ENCODE measurements at regions not wholly inside any gene's neighbourhood (a gene's known extent, or its start where the extent isn't known, plus 50 kb on each side); places are given as distances from the start of the nearest gene placed in this dataset.

- no TSS peak for BruUV-seq (replicated peaks)
- H3K4me1 ChIP-seq: no peaks in the 10 kb centered on the region
- H3K27me3 ChIP-seq (replicated peaks; ENCODE audit: control insufficient read depth, insufficient read depth, low read length): no peaks in the 10 kb centered on the region
- no peak overlapping the region for H3K4me3 ChIP-seq (ENCODE audit: low read depth, low read length)
- peaks cover 7% of the 10 kb centered on the region for H3K27me3 Mint-ChIP-seq (ENCODE audit: insufficient read depth, unreplicated experiment)
- H3K27ac Mint-ChIP-seq (ENCODE audit: unreplicated experiment): no peak overlapping the region
- peaks cover 19% of the 10 kb centered on the region for H3K9me3 Mint-ChIP-seq (ENCODE audit: unreplicated experiment)
- no peak for DNase-seq
- ChIA-PET CTCF (no interaction called here), POLR2A (no interaction called here)
- H3K4me3 Mint-ChIP-seq (ENCODE audit: unreplicated experiment): no peak overlapping the region
- intact Hi-C loops (cut with micrococcal nuclease; ENCODE audit: unreplicated experiment): no loop called here
- no peaks in the 10 kb centered on the region for H3K4me1 Mint-ChIP-seq (ENCODE audit: low read depth, unreplicated experiment)
- H3K36me3 Mint-ChIP-seq (ENCODE audit: insufficient read depth, unreplicated experiment): no peaks in the 10 kb centered on the region
- TF ChIP-seq, protein P1, sequence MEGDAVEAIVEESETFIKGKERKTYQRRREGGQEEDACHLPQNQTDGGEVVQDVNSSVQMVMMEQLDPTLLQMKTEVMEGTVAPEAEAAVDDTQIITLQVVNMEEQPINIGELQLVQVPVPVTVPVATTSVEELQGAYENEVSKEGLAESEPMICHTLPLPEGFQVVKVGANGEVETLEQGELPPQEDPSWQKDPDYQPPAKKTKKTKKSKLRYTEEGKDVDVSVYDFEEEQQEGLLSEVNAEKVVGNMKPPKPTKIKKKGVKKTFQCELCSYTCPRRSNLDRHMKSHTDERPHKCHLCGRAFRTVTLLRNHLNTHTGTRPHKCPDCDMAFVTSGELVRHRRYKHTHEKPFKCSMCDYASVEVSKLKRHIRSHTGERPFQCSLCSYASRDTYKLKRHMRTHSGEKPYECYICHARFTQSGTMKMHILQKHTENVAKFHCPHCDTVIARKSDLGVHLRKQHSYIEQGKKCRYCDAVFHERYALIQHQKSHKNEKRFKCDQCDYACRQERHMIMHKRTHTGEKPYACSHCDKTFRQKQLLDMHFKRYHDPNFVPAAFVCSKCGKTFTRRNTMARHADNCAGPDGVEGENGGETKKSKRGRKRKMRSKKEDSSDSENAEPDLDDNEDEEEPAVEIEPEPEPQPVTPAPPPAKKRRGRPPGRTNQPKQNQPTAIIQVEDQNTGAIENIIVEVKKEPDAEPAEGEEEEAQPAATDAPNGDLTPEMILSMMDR (IDR thresholded peaks at IDR 0.05; ENCODE audit: insufficient read depth in 1 of 2, low read depth in 1 of 2, low read length in 1 of 2, severe bottlenecking in 1 of 2, unreplicated experiment in 1 of 2): no peak
- no peaks in the 10 kb centered on the region for H3K9me3 ChIP-seq
- H3K36me3 ChIP-seq (ENCODE audit: control insufficient read depth, insufficient read depth, low read length): no peaks in the 10 kb centered on the region
Measured at GRCh38 chr9:18379073-18379811, 94.7 kb upstream of the ADAMTSL1 start.

GRCh38 chr9:18382243-18382642 is 91.7 kb upstream of the ADAMTSL1 start:
- no peak for DNase-seq
- no peaks in the 10 kb centered on the region for H3K4me1 ChIP-seq
- BruUV-seq (replicated peaks): no TSS peak
- no peaks in the 10 kb centered on the region for H3K27me3 ChIP-seq (replicated peaks; ENCODE audit: control insufficient read depth, insufficient read depth, low read length)
- no peak overlapping the region for H3K4me3 ChIP-seq (ENCODE audit: low read depth, low read length)
- H3K27ac Mint-ChIP-seq (ENCODE audit: unreplicated experiment): no peak overlapping the region
- no peaks in the 10 kb centered on the region for H3K36me3 ChIP-seq (ENCODE audit: control insufficient read depth, insufficient read depth, low read length)
- H3K4me1 Mint-ChIP-seq (ENCODE audit: low read depth, unreplicated experiment): no peaks in the 10 kb centered on the region
- TF ChIP-seq, protein P1 (IDR thresholded peaks at IDR 0.05; ENCODE audit: insufficient read depth in 1 of 2, low read depth in 1 of 2, low read length in 1 of 2, severe bottlenecking in 1 of 2, unreplicated experiment in 1 of 2): no peak
- H3K36me3 Mint-ChIP-seq (ENCODE audit: insufficient read depth, unreplicated experiment): no peaks in the 10 kb centered on the region
- CTCF ChIA-PET: no interaction called here
- POLR2A ChIA-PET: no interaction called here
- peaks cover 9% of the 10 kb centered on the region for H3K9me3 Mint-ChIP-seq (ENCODE audit: unreplicated experiment)
- no peaks in the 10 kb centered on the region for H3K9me3 ChIP-seq
- intact Hi-C loops (cut with micrococcal nuclease; ENCODE audit: unreplicated experiment): no loop called here
- H3K4me3 Mint-ChIP-seq (ENCODE audit: unreplicated experiment): no peak overlapping the region
- H3K27me3 Mint-ChIP-seq (ENCODE audit: insufficient read depth, unreplicated experiment): peaks cover 10% of the 10 kb centered on the region

DNA sequence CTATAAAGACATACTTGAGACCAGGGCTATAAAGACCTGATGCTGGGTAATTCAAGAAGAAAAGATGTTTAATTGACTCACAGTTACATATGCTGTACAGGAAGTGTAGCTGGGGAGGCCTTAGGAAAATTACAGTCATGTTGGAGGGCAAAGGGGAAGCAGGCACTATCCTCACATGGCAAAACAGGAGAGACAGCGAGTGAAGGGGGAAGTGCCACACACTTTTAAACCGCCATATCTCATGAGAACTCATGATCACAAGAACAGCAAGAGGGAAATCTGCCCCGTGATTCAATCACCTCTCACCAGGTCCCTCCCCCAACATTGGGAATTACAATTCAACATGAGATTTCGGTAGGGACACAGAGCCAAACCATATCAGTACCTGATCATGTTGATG is 89.9 kb upstream of the ADAMTSL1 start:
- no TSS peak for BruUV-seq (replicated peaks)
- no peak overlapping the region for H3K4me3 ChIP-seq (ENCODE audit: low read depth, low read length)
- H3K4me1 Mint-ChIP-seq (ENCODE audit: low read depth, unreplicated experiment): no peaks in the 10 kb centered on the region
- H3K27ac Mint-ChIP-seq (ENCODE audit: unreplicated experiment): no peak overlapping the region
- intact Hi-C loops (cut with micrococcal nuclease; ENCODE audit: unreplicated experiment): no loop called here
- ChIA-PET CTCF (no interaction called here), POLR2A (no interaction called here)
- TF ChIP-seq, protein P1 (IDR thresholded peaks at IDR 0.05; ENCODE audit: insufficient read depth in 1 of 2, low read depth in 1 of 2, low read length in 1 of 2, severe bottlenecking in 1 of 2, unreplicated experiment in 1 of 2): no peak
- no peaks in the 10 kb centered on the region for H3K36me3 Mint-ChIP-seq (ENCODE audit: insufficient read depth, unreplicated experiment)
- H3K9me3 ChIP-seq: no peaks in the 10 kb centered on the region
- H3K36me3 ChIP-seq (ENCODE audit: control insufficient read depth, insufficient read depth, low read length): no peaks in the 10 kb centered on the region
- peaks cover 6% of the 10 kb centered on the region for H3K27me3 Mint-ChIP-seq (ENCODE audit: insufficient read depth, unreplicated experiment)
- no peaks in the 10 kb centered on the region for H3K9me3 Mint-ChIP-seq (ENCODE audit: unreplicated experiment)
- H3K4me1 ChIP-seq: no peaks in the 10 kb centered on the region
- no peaks in the 10 kb centered on the region for H3K27me3 ChIP-seq (replicated peaks; ENCODE audit: control insufficient read depth, insufficient read depth, low read length)
- no peak for DNase-seq
- no peak overlapping the region for H3K4me3 Mint-ChIP-seq (ENCODE audit: unreplicated experiment)
